Transverse colon (tissue), 4 donors: ENCODE measurements at regions not wholly inside any gene's neighbourhood (a gene's known extent, or its start where the extent isn't known, plus 50 kb on each side); places are given as distances from the start of the nearest gene placed in this dataset.

Experiments
- POLR2A ChIP-seq: fragments of 450-650 bp; IDR thresholded peaks from one replicate; pipeline ENCODE4 v1.6.1; 2016; ENCODE audit warnings: antibody characterized with exemption, mild to moderate bottlenecking, moderate library complexity
- POLR2AphosphoS5 ChIP-seq, 3 donors: sonication (generic); formaldehyde crosslinking; IDR thresholded peaks; one replicate each; pipeline ENCODE4 v1.6.1; 2016; ENCODE audit warnings: antibody characterized with exemption in 3 of 3
- TF ChIP-seq, protein P1 (sequence below), 5 experiments: fragments of 200-600 bp in 3 of 5; fragments of 450-650 bp in 2 of 5; sonication (generic) in 3 of 5; IDR thresholded peaks; 1 replicate in 2 of 5; 2 replicates in 3 of 5; pipeline ENCODE4 v1.5.1; 2016 to 2017; ENCODE audit warnings: antibody characterized with exemption in 5 of 5, inconsistent platforms in 3 of 5, mild to moderate bottlenecking in 2 of 5, moderate library complexity in 1 of 5

DNA sequence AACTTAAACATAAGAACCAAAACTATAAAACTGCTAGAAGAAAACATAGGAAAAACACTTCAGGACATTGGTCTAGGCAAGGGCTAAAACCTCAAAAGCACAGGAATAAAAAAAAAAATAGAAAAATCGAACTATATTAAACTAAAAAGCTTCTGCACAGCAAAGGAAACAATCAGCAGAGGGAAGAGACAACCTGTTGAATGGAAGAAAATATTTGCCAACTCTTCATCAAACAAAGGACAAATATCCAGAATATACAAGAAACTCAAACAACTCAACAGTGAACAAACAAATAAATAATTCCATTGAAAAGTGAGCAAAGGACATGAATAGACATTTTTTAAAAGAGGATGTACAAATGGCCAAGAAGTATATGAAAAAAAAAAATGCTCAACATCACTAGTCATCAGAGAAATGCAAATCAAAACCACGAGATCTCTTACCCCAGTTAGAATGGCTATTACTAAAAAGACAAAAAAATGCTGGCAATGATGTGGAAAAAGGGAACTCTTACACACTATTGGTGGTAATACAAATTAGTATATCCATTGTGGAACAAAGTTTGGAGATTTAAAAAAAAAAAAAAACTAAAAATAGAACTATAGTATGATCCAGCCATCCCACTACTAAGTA, 152.0 kb downstream of the NDUFA12 start:
- TF ChIP-seq, protein P1, sequence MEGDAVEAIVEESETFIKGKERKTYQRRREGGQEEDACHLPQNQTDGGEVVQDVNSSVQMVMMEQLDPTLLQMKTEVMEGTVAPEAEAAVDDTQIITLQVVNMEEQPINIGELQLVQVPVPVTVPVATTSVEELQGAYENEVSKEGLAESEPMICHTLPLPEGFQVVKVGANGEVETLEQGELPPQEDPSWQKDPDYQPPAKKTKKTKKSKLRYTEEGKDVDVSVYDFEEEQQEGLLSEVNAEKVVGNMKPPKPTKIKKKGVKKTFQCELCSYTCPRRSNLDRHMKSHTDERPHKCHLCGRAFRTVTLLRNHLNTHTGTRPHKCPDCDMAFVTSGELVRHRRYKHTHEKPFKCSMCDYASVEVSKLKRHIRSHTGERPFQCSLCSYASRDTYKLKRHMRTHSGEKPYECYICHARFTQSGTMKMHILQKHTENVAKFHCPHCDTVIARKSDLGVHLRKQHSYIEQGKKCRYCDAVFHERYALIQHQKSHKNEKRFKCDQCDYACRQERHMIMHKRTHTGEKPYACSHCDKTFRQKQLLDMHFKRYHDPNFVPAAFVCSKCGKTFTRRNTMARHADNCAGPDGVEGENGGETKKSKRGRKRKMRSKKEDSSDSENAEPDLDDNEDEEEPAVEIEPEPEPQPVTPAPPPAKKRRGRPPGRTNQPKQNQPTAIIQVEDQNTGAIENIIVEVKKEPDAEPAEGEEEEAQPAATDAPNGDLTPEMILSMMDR (IDR thresholded peaks at IDR 0.05): no peak
- TF ChIP-seq POLR2A: no peak
- no peak for TF ChIP-seq POLR2AphosphoS5 (IDR thresholded peaks at IDR 0.05)
